HG02938 (cell line): ENCODE measurements at regions not wholly inside any gene's neighbourhood (a gene's known extent, or its start where the extent isn't known, plus 50 kb on each side); places are given as distances from the start of the nearest gene placed in this dataset.

Source experiments
- ATAC-seq: cut with Tn5 transposase; IDR thresholded peaks from one replicate; pipeline ENCODE4 v1.9.1; 2021; ENCODE audit warnings: mild to moderate bottlenecking, moderate library complexity; ENCODE audit not compliant: unreplicated experiment

GRCh38 chr12:66903782-66904396 is 225.0 kb upstream of the GRIP1 start:
- ATAC-seq, result no peak

GRCh38 chr12:66905201-66905600 is 226.3 kb upstream of the GRIP1 start:
- ATAC-seq, result no peak

- ATAC-seq, result no peak
Observed at GRCh38 chr12:66910366-66910974, 231.6 kb upstream of the GRIP1 start.

- ATAC-seq, result no peak
Observed at GRCh38 chr12:66915306-66915904, 236.5 kb upstream of the GRIP1 start.

GRCh38 chr12:66916189-66916588 is 237.3 kb upstream of the GRIP1 start:
- no peak for ATAC-seq

GRCh38 chr12:66919466-66919865 is 240.6 kb upstream of the GRIP1 start:
- ATAC-seq, result no peak

GRCh38 chr12:66920205-66920604 is 241.3 kb upstream of the GRIP1 start:
- no peak for ATAC-seq

GRCh38 chr12:66921151-66921550 is 242.3 kb upstream of the GRIP1 start:
- no peak for ATAC-seq

GRCh38 chr12:66925083-66925482 is 246.2 kb upstream of the GRIP1 start:
- ATAC-seq, result no peak

GRCh38 chr12:66929121-66929520 is 250.2 kb upstream of the GRIP1 start:
- ATAC-seq, result no peak

GRCh38 chr12:66931091-66931490 is 252.2 kb upstream of the GRIP1 start:
- ATAC-seq, result no peak

- ATAC-seq, result no peak
Observed at GRCh38 chr12:66932126-66932525, 253.2 kb upstream of the GRIP1 start.

GRCh38 chr12:66934302-66935062 is 255.6 kb upstream of the GRIP1 start:
- no peak for ATAC-seq

GRCh38 chr12:66941150-66941549 is 262.3 kb upstream of the GRIP1 start:
- ATAC-seq, result no peak

GRCh38 chr12:66942741-66943465 is 264.0 kb upstream of the GRIP1 start:
- ATAC-seq, result no peak

GRCh38 chr12:66944365-66944764 is 265.5 kb upstream of the GRIP1 start:
- no peak for ATAC-seq

GRCh38 chr12:66945189-66945817 is 266.4 kb upstream of the GRIP1 start:
- no peak for ATAC-seq

GRCh38 chr12:66947119-66947518 is 268.2 kb upstream of the GRIP1 start:
- ATAC-seq, result no peak

GRCh38 chr12:66952668-66953067 is 273.8 kb upstream of the GRIP1 start:
- ATAC-seq, result no peak

GRCh38 chr12:66956300-66956699 is 277.4 kb upstream of the GRIP1 start:
- ATAC-seq, result no peak

- no peak for ATAC-seq
Observed at GRCh38 chr12:66959276-66959675, 280.4 kb upstream of the GRIP1 start.
